AG04450 (cell line): ENCODE measurements at regions not wholly inside any gene's neighbourhood (a gene's known extent, or its start where the extent isn't known, plus 50 kb on each side); places are given as distances from the start of the nearest gene placed in this dataset.

Experiments
- CTCF ChIA-PET: fragments of 300-600, 350-600 bp; formaldehyde crosslinking; extraction: SDS; loops from one replicate; lab custom pipeline; 2022; ENCODE audit warnings: antibody characterized with exemption, inconsistent platforms; lab: Charles Lee
- POLR2A ChIA-PET: fragments of 350-600 bp; formaldehyde crosslinking; extraction: SDS; loops from one replicate; lab custom pipeline; 2021; ENCODE audit warnings: antibody characterized with exemption, inconsistent platforms; lab: Yijun Ruan, JAX
- DNase-seq: peaks from one replicate; pipeline ENCODE4 v3.0.0-alpha.2; 2011; ENCODE audit warnings: low read depth, low spot score
- H3K27ac ChIP-seq: one replicate; pipeline ENCODE4 v1.5.1; 2012; ENCODE audit warnings: low read depth, low read length, control low read depth
- H3K27me3 ChIP-seq: one replicate; pipeline ENCODE4 v1.6.0; 2012; ENCODE audit warnings: low read length; ENCODE audit not compliant: control insufficient read depth, insufficient read depth
- H3K4me3 ChIP-seq: 2 replicates; pipeline ENCODE4 v1.5.1; 2011; ENCODE audit warnings: mild to moderate bottlenecking, low read depth, low read length, control low read depth
- H3K9me3 ChIP-seq: 2 replicates; pipeline ENCODE4 v1.5.1; 2012; ENCODE audit warnings: low read length; ENCODE audit not compliant: control insufficient read depth, insufficient read depth
- TF ChIP-seq, protein P1 (sequence below): IDR thresholded peaks from 2 replicates; pipeline ENCODE4 v1.5.1; 2011; ENCODE audit warnings: low read depth, low read length, control low read depth, inconsistent platforms

GRCh38 chrX:36684053-36684452 lies 324.1 kb upstream of the FAM47C start:
- H3K4me3 ChIP-seq, result no peak overlapping the region
- CTCF ChIA-PET, result no interaction called here
- H3K27ac ChIP-seq, result no peak overlapping the region
- H3K27me3 ChIP-seq, result no peaks in the 10 kb centered on the region
- no peak for DNase-seq
- TF ChIP-seq, protein P1, sequence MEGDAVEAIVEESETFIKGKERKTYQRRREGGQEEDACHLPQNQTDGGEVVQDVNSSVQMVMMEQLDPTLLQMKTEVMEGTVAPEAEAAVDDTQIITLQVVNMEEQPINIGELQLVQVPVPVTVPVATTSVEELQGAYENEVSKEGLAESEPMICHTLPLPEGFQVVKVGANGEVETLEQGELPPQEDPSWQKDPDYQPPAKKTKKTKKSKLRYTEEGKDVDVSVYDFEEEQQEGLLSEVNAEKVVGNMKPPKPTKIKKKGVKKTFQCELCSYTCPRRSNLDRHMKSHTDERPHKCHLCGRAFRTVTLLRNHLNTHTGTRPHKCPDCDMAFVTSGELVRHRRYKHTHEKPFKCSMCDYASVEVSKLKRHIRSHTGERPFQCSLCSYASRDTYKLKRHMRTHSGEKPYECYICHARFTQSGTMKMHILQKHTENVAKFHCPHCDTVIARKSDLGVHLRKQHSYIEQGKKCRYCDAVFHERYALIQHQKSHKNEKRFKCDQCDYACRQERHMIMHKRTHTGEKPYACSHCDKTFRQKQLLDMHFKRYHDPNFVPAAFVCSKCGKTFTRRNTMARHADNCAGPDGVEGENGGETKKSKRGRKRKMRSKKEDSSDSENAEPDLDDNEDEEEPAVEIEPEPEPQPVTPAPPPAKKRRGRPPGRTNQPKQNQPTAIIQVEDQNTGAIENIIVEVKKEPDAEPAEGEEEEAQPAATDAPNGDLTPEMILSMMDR, result no peak
- H3K9me3 ChIP-seq, result no peaks in the 10 kb centered on the region
- POLR2A ChIA-PET, result no interaction called here

DNA sequence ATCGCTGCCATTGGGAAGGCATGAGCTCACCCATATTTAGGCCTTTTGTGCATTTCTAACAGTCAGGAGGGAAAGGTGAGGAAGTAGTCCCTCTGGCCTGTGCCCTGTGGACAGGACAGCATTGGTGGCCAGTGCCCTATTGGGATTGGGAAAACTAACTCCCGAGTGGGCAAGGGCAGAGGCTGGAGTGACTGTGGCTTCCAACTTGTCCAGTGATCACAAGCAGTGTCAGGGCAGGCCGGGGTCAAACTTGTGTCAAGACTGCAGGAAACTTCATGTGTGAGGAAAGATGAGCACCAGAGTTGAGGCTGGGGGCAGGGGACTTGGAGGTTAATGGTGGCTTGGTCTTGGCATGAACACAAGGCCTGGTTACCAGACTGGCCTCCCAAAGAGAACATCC lies 286.2 kb upstream of the FAM47C start:
- ChIA-PET POLR2A (no interaction called here), CTCF (no interaction called here)
- TF ChIP-seq, protein P1, result no peak
- H3K27me3 ChIP-seq, result no peaks in the 10 kb centered on the region
- H3K4me3 ChIP-seq, result no peak overlapping the region
- no peak overlapping the region for H3K27ac ChIP-seq
- DNase-seq, result no peak
- peaks cover 3% of the 10 kb centered on the region; the same call in 1 of the 2 replicates for H3K9me3 ChIP-seq

GRCh38 chrX:36753602-36754001 lies 254.6 kb upstream of the FAM47C start:
- H3K9me3 ChIP-seq, result no peaks in the 10 kb centered on the region
- ChIA-PET CTCF (no interaction called here), POLR2A (no interaction called here)
- no peak overlapping the region for H3K4me3 ChIP-seq
- H3K27me3 ChIP-seq, result no peaks in the 10 kb centered on the region
- DNase-seq, result no peak
- TF ChIP-seq, protein P1, result no peak
- no peak overlapping the region for H3K27ac ChIP-seq

DNA sequence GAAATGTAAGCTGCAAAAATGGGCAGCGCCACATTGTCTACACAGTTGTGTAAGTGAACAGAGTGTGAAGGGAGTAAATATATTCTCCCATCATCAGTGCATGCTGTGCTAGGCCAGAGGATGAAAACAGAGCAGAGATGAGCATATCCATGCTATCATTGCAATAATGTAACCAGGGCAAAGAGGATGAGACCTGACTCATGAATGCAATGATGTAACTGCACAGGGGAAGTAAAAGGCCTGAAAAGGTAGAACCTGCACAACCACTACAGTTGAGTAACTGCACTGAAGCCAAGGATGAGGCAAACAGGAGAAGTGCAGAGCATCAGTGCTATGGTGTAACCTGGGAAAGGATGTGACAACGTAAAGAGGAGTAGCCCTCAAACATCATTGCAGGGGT lies 220.4 kb upstream of the FAM47C start:
- H3K27ac ChIP-seq, result no peak overlapping the region
- POLR2A ChIA-PET, result no interaction called here
- CTCF ChIA-PET, result no interaction called here
- H3K4me3 ChIP-seq, result no peak overlapping the region
- no peaks in the 10 kb centered on the region for H3K27me3 ChIP-seq
- H3K9me3 ChIP-seq, result no peaks in the 10 kb centered on the region
- TF ChIP-seq, protein P1, result no peak
- DNase-seq, result no peak

GRCh38 chrX:36803151-36803550 lies 205.0 kb upstream of the FAM47C start:
- TF ChIP-seq, protein P1, result no peak
- POLR2A ChIA-PET, result no interaction called here

More at GRCh38 chrX:36803151-36803550, 205.0 kb upstream of the FAM47C start:
- H3K27ac ChIP-seq, result no peak overlapping the region
- CTCF ChIA-PET, result no interaction called here
- no peak for DNase-seq
- H3K9me3 ChIP-seq, result no peaks in the 10 kb centered on the region
- H3K27me3 ChIP-seq, result no peaks in the 10 kb centered on the region
- no peak overlapping the region for H3K4me3 ChIP-seq
